ENCODE measurements at regions not wholly inside any gene's neighbourhood (a gene's known extent, or its start where the extent isn't known, plus 50 kb on each side); places are given as distances from the start of the nearest gene placed in this dataset.
"Not testable (repeated sequence)": the region's sequence is repeated elsewhere in the genome, so short reads cannot be mapped to it uniquely, and the experiment has no call there.

- TF ChIP-seq POLR2A (IDR thresholded peaks at IDR 0.05): no peak
- TF ChIP-seq CTCF (IDR thresholded peaks at IDR 0.05): no peak
- TF ChIP-seq EP300 (IDR thresholded peaks at IDR 0.05): no peak
- no peak for TF ChIP-seq POLR2AphosphoS5 (IDR thresholded peaks at IDR 0.05)
- no peak for DNase-seq
- intact Hi-C loops (cut with DNase I; ENCODE audit: low total_unique reads): no loop called here
- WGBS, 5 donors: 82 to 87% (median 84%) methylated on average over 2 of the region's 2 CpGs
- Histone ChIP-seq H3K4me3 (no peak overlapping the region), H3K4me1 (no peaks in the 10 kb centered on the region), H3K9me3 (no peaks in the 10 kb centered on the region), H3K36me3 (no peaks in the 10 kb centered on the region), H3K27ac (no peak overlapping the region), H3K27me3 (no peaks in the 10 kb centered on the region)
These were observed 586.5 kb downstream of the CETN3 start for GRCh38 chr5:89823046-89823445.

- no peaks in the 10 kb centered on the region for H3K9me3 ChIP-seq
- no peak overlapping the region for H3K27ac ChIP-seq
- H3K36me3 ChIP-seq: no peaks in the 10 kb centered on the region
- TF ChIP-seq POLR2A (IDR thresholded peaks at IDR 0.05) (no peak), POLR2AphosphoS5 (IDR thresholded peaks at IDR 0.05) (no peak), CTCF (IDR thresholded peaks at IDR 0.05) (no peak), EP300 (IDR thresholded peaks at IDR 0.05) (no peak)
- H3K27me3 ChIP-seq: no peaks in the 10 kb centered on the region
- H3K4me1 ChIP-seq: no peaks in the 10 kb centered on the region
- intact Hi-C loops (cut with DNase I; ENCODE audit: low total_unique reads): no loop called here
- no peak for DNase-seq
- WGBS, 5 donors: 44 to 58% (median 50%) methylated on average over 4 of the region's 4 CpGs
- no peak overlapping the region for H3K4me3 ChIP-seq
These were observed 591.7 kb downstream of the CETN3 start for GRCh38 chr5:89817841-89818240.

GRCh38 chr5:89816038-89816437 lies 593.5 kb downstream of the CETN3 start:
- no peaks in the 10 kb centered on the region for H3K9me3 ChIP-seq
- intact Hi-C loops (cut with DNase I; ENCODE audit: low total_unique reads): no loop called here
- no peak for TF ChIP-seq POLR2AphosphoS5 (IDR thresholded peaks at IDR 0.05)
- no peak for TF ChIP-seq CTCF (IDR thresholded peaks at IDR 0.05)
- TF ChIP-seq EP300 (IDR thresholded peaks at IDR 0.05): no peak
- TF ChIP-seq POLR2A (IDR thresholded peaks at IDR 0.05): no peak
- no peak for DNase-seq
- no peaks in the 10 kb centered on the region for H3K4me1 ChIP-seq
- no peaks in the 10 kb centered on the region for H3K36me3 ChIP-seq
- no peak overlapping the region for H3K27ac ChIP-seq
- H3K27me3 ChIP-seq: no peaks in the 10 kb centered on the region
- H3K4me3 ChIP-seq: no peak overlapping the region
- WGBS, 5 donors: 73 to 92% (median 79%) methylated on average over 2 of the region's 2 CpGs

GRCh38 chr5:89800735-89801134 lies 608.8 kb downstream of the CETN3 start:
- H3K4me3 ChIP-seq; H3K4me1 ChIP-seq; intact Hi-C loops (cut with DNase I; ENCODE audit: low total_unique reads); H3K27ac ChIP-seq; H3K36me3 ChIP-seq; H3K27me3 ChIP-seq; DNase-seq: not testable (repeated sequence)
- 71 to 88% (median 76%) methylated on average over 3 to 5 of the region's 5 CpGs for WGBS, 5 donors
- peaks cover 0 to 19% (median 6%) of the 10 kb centered on the region in 4 donors for H3K9me3 ChIP-seq

- 80 to 93% (median 86%) methylated on average over 6 of the region's 6 CpGs for WGBS, 5 donors
- H3K4me1 ChIP-seq; DNase-seq; H3K36me3 ChIP-seq; H3K27me3 ChIP-seq; H3K4me3 ChIP-seq; intact Hi-C loops (cut with DNase I; ENCODE audit: low total_unique reads); H3K27ac ChIP-seq: not testable (repeated sequence)
- peaks cover 0 to 21% (median 10%) of the 10 kb centered on the region in 4 donors for H3K9me3 ChIP-seq
These were observed 615.1 kb downstream of the CETN3 start for GRCh38 chr5:89794504-89794903.

GRCh38 chr5:89779734-89780133 lies 629.8 kb downstream of the CETN3 start:
- H3K4me3 ChIP-seq; H3K4me1 ChIP-seq; DNase-seq; intact Hi-C loops (cut with DNase I; ENCODE audit: low total_unique reads); H3K36me3 ChIP-seq; H3K27ac ChIP-seq; H3K27me3 ChIP-seq: not testable (repeated sequence)
- H3K9me3 ChIP-seq: peaks cover 3 to 50% (median 30%) of the 10 kb centered on the region in 4 donors

Measured in stomach (tissue), 8 donors.